Activated naive CD4-positive, alpha-beta T cell treated with anti-CD3 and anti-CD28 coated beads for 36 hours (primary cell): ENCODE measurements at regions not wholly inside any gene's neighbourhood (a gene's known extent, or its start where the extent isn't known, plus 50 kb on each side); places are given as distances from the start of the nearest gene placed in this dataset.
A peak's percentile ranks its signal among the peaks of the same experiment; 100 is the strongest.
"Not testable (repeated sequence)": the region's sequence is repeated elsewhere in the genome, so short reads cannot be mapped to it uniquely, and the experiment has no call there.

Source experiments
- CTCF ChIA-PET: fragments of 350-600 bp; sonication (Branson Sonifier 250); formaldehyde crosslinking; loops from one replicate; lab custom pipeline; 2021; ENCODE audit warnings: antibody characterized with exemption; lab: Charles Lee
- DNase-seq: peaks from one replicate; pipeline ENCODE4 v3.0.0-alpha.2; 2020
- H3K27ac Mint-ChIP-seq: one replicate; pipeline ENCODE4 v1.8.0; 2021; ENCODE audit warnings: mild to moderate bottlenecking, mixed read lengths
- H3K27me3 Mint-ChIP-seq: one replicate; pipeline ENCODE4 v1.8.0; 2021; ENCODE audit warnings: low read depth, mixed read lengths
- H3K36me3 Mint-ChIP-seq: one replicate; pipeline ENCODE4 v1.8.0; 2021; ENCODE audit warnings: low read depth, mixed read lengths
- H3K4me1 Mint-ChIP-seq: one replicate; pipeline ENCODE4 v1.8.0; 2021; ENCODE audit warnings: low read depth, mixed read lengths
- H3K4me3 Mint-ChIP-seq: one replicate; pipeline ENCODE4 v1.8.0; 2021; ENCODE audit warnings: mild to moderate bottlenecking, moderate library complexity, mixed read lengths
- H3K9me3 Mint-ChIP-seq: one replicate; pipeline ENCODE4 v1.8.0; 2021; ENCODE audit warnings: mixed read lengths
- intact Hi-C: fragments of 100-400 bp; cut with micrococcal nuclease; formaldehyde crosslinking; loops from one replicate; pipeline ENCODE4 v1.15.1; 2023

- Mint-ChIP-seq H3K9me3 (no peaks in the 10 kb centered on the region), H3K4me1 (no peaks in the 10 kb centered on the region), H3K27me3 (no peaks in the 10 kb centered on the region), H3K36me3 (no peaks in the 10 kb centered on the region), H3K27ac (no peak overlapping the region), H3K4me3 (no peak overlapping the region)
- CTCF ChIA-PET = no interaction called here
- intact Hi-C loops = no loop called here
- no peak for DNase-seq
Measured at GRCh38 chr13:61261746-61262472, 153.7 kb downstream of the PCDH20 start.

GRCh38 chr13:61258185-61258584, 157.5 kb downstream of the PCDH20 start:
- Mint-ChIP-seq H3K4me3 (no peak overlapping the region), H3K27me3 (no peaks in the 10 kb centered on the region), H3K27ac (no peak overlapping the region), H3K4me1 (no peaks in the 10 kb centered on the region), H3K36me3 (no peaks in the 10 kb centered on the region), H3K9me3 (no peaks in the 10 kb centered on the region)
- intact Hi-C loops = no loop called here
- CTCF ChIA-PET = no interaction called here
- DNase-seq = no peak

GRCh38 chr13:61255040-61255796, 160.4 kb downstream of the PCDH20 start:
- no peak overlapping the region for H3K4me3 Mint-ChIP-seq
- no peaks in the 10 kb centered on the region for H3K4me1 Mint-ChIP-seq
- CTCF ChIA-PET = no interaction called here
- no peaks in the 10 kb centered on the region for H3K9me3 Mint-ChIP-seq
- H3K27me3 Mint-ChIP-seq = no peaks in the 10 kb centered on the region
- no peak overlapping the region for H3K27ac Mint-ChIP-seq
- DNase-seq = peak; percentile 5
- H3K36me3 Mint-ChIP-seq = no peaks in the 10 kb centered on the region
- intact Hi-C loops = no loop called here

- Mint-ChIP-seq H3K27ac (no peak overlapping the region), H3K36me3 (no peaks in the 10 kb centered on the region), H3K4me1 (no peaks in the 10 kb centered on the region), H3K4me3 (no peak overlapping the region), H3K9me3 (peaks cover 2% of the 10 kb centered on the region), H3K27me3 (no peaks in the 10 kb centered on the region)
- CTCF ChIA-PET = no interaction called here
- DNase-seq = no peak
- intact Hi-C loops = no loop called here
Measured at GRCh38 chr13:61253105-61253877, 162.4 kb downstream of the PCDH20 start.

GRCh38 chr13:61252213-61252612, 163.4 kb downstream of the PCDH20 start:
- Mint-ChIP-seq H3K4me1 (no peaks in the 10 kb centered on the region), H3K9me3 (peaks cover 5% of the 10 kb centered on the region), H3K4me3 (no peak overlapping the region), H3K27me3 (no peaks in the 10 kb centered on the region), H3K27ac (no peak overlapping the region), H3K36me3 (no peaks in the 10 kb centered on the region)
- no peak for DNase-seq
- CTCF ChIA-PET = no interaction called here
- intact Hi-C loops = no loop called here

GRCh38 chr13:61247149-61247936, 168.3 kb downstream of the PCDH20 start:
- no peak for DNase-seq
- H3K9me3 Mint-ChIP-seq = peaks cover 6% of the 10 kb centered on the region
- no peak overlapping the region for H3K27ac Mint-ChIP-seq
- H3K4me3 Mint-ChIP-seq = no peak overlapping the region
- no peaks in the 10 kb centered on the region for H3K27me3 Mint-ChIP-seq
- intact Hi-C loops = no loop called here
- CTCF ChIA-PET = interaction anchor here (0.6 kb wide), 1 partner anchor 183 kb away, joined by 3 read pairs; no protein-coding TSS in a partner anchor
- H3K4me1 Mint-ChIP-seq = no peaks in the 10 kb centered on the region
- no peaks in the 10 kb centered on the region for H3K36me3 Mint-ChIP-seq

- Mint-ChIP-seq H3K27me3 (no peaks in the 10 kb centered on the region), H3K4me1 (no peaks in the 10 kb centered on the region), H3K27ac (no peak overlapping the region), H3K36me3 (no peaks in the 10 kb centered on the region), H3K4me3 (no peak overlapping the region), H3K9me3 (peaks cover 6% of the 10 kb centered on the region)
- no peak for DNase-seq
- CTCF ChIA-PET = no interaction called here
- intact Hi-C loops = no loop called here
Measured at GRCh38 chr13:61246351-61246750, 169.3 kb downstream of the PCDH20 start.

GRCh38 chr13:61215601-61216000, 200.0 kb downstream of the PCDH20 start:
- intact Hi-C loops = no loop called here
- Mint-ChIP-seq H3K27me3 (no peaks in the 10 kb centered on the region), H3K27ac (no peak overlapping the region), H3K36me3 (no peaks in the 10 kb centered on the region), H3K9me3 (no peaks in the 10 kb centered on the region), H3K4me3 (no peak overlapping the region), H3K4me1 (no peaks in the 10 kb centered on the region)
- no peak for DNase-seq
- CTCF ChIA-PET = interaction anchor here (0.5 kb wide), 1 partner anchor 1899 kb away, joined by 3 read pairs; no protein-coding TSS in a partner anchor

- Mint-ChIP-seq H3K27ac (no peak overlapping the region), H3K4me1 (no peaks in the 10 kb centered on the region), H3K27me3 (no peaks in the 10 kb centered on the region), H3K36me3 (no peaks in the 10 kb centered on the region), H3K9me3 (no peaks in the 10 kb centered on the region), H3K4me3 (no peak overlapping the region)
- intact Hi-C loops = no loop called here
- no peak for DNase-seq
- CTCF ChIA-PET = interaction anchor here (0.5 kb wide), 1 partner anchor 1899 kb away, joined by 3 read pairs; no protein-coding TSS in a partner anchor
Measured at GRCh38 chr13:61215116-61215515, 200.5 kb downstream of the PCDH20 start.

- no peak for DNase-seq
- Mint-ChIP-seq H3K4me1 (no peaks in the 10 kb centered on the region), H3K36me3 (no peaks in the 10 kb centered on the region), H3K4me3 (no peak overlapping the region), H3K9me3 (no peaks in the 10 kb centered on the region), H3K27ac (no peak overlapping the region), H3K27me3 (no peaks in the 10 kb centered on the region)
- intact Hi-C loops = no loop called here
- CTCF ChIA-PET = no interaction called here
Measured at GRCh38 chr13:61214551-61214950, 201.1 kb downstream of the PCDH20 start.

- H3K27me3 Mint-ChIP-seq, H3K4me1 Mint-ChIP-seq, H3K4me3 Mint-ChIP-seq, H3K9me3 Mint-ChIP-seq, intact Hi-C loops, H3K36me3 Mint-ChIP-seq, DNase-seq, H3K27ac Mint-ChIP-seq: not testable (repeated sequence)
- CTCF ChIA-PET = interaction anchor here (0.6 kb wide), 1 partner anchor 169 kb away, joined by 4 read pairs; no protein-coding TSS in a partner anchor
Measured at GRCh38 chr13:61205898-61206297, 209.8 kb downstream of the PCDH20 start.

GRCh38 chr13:61204025-61204424, 211.6 kb downstream of the PCDH20 start:
- intact Hi-C loops = no loop called here
- H3K9me3 Mint-ChIP-seq = peaks cover 4% of the 10 kb centered on the region
- H3K27me3 Mint-ChIP-seq = no peaks in the 10 kb centered on the region
- no peaks in the 10 kb centered on the region for H3K4me1 Mint-ChIP-seq
- no peak overlapping the region for H3K4me3 Mint-ChIP-seq
- no peak for DNase-seq
- CTCF ChIA-PET = no interaction called here
- H3K27ac Mint-ChIP-seq = no peak overlapping the region
- H3K36me3 Mint-ChIP-seq = no peaks in the 10 kb centered on the region
